Choroid plexus epithelial cell (primary cell): ENCODE measurements at regions not wholly inside any gene's neighbourhood (a gene's known extent, or its start where the extent isn't known, plus 50 kb on each side); places are given as distances from the start of the nearest gene placed in this dataset.
"Not testable (repeated sequence)": the region's sequence is repeated elsewhere in the genome, so short reads cannot be mapped to it uniquely, and the experiment has no call there.

Experiments used
- DNase-seq: peaks from one replicate; pipeline ENCODE4 v3.0.0-alpha.2; 2010; ENCODE audit warnings: low read depth
- H3K4me3 ChIP-seq: 2 replicates; pipeline ENCODE4 v1.5.1; 2011; ENCODE audit warnings: low read depth, mild to moderate bottlenecking, control low read depth, low read length, moderate library complexity
- CTCF ChIP-seq: conservative IDR thresholded peaks from 2 replicates; pipeline ENCODE4 v1.5.1; 2011; ENCODE audit warnings: low read depth, mild to moderate bottlenecking, control low read depth, inconsistent platforms, low read length, moderate library complexity

- no peak for DNase-seq
- TF ChIP-seq CTCF = no peak
- no peak overlapping the region for H3K4me3 ChIP-seq
Measured at GRCh38 chr3:81186412-81186811, 575.0 kb downstream of the GBE1 start.

DNA sequence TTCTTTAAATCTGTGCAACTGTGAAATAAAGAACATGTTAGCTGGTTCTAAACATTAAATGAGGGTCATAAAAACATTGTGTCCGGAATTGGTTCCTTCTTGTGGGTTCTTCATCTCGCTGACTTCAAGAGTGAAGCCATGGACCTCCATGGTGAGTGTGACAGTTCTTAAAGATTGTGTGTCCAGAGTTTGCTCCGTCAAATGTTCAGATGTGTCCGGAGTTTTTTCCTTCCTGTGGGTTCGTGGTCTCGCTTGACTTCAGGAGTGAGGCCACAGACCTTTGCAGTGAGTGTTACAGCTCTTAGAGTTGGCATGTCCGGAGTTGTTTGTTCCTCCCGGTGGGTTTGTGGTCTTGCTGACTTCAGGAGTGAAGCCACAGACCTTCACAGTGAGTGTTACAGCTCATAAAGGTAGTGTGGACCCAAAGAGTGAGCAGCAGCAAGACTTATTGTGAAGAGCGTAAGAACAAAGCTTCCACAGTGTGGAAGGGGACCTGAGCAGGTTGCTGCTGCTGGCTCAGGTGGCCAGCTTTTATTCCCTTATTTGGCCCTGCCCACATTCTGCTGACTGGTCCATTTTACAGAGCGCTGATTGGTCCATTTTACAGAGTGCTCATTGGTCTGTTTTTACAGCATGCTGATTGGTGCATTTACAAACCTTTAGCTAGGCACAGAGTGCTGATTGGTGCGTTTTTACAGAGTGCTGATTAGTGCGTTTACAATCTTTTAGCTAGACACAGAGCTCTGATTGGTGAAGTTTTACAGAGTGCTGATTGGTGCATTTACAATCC is 579.2 kb downstream of the GBE1 start:
- not testable (repeated sequence) for H3K4me3 ChIP-seq, DNase-seq

- no peak overlapping the region for H3K4me3 ChIP-seq
- TF ChIP-seq CTCF = peak; percentile 55
- peak; percentile 56 for DNase-seq
Measured at GRCh38 chr3:81173514-81173913, 587.9 kb downstream of the GBE1 start.

DNA sequence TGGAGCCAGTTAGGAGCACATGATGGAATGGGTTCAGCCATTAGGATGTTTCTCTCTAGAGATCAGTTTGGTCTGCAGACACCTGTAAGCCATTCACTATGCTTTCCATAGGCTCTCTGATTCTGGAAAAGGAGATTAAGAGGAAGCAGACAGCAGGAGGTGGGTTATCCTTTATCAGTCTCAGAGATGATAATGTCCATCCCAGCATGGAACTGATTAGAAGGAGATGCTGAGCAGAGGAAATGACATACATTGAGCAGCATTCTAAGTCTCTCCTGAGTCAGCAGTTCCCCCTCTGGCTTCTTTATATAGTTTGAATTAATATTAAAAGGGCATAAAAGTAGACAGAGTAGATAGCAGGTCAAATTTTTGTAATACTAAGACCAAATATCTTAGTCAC is 591.1 kb downstream of the GBE1 start:
- no peak for TF ChIP-seq CTCF

DNA sequence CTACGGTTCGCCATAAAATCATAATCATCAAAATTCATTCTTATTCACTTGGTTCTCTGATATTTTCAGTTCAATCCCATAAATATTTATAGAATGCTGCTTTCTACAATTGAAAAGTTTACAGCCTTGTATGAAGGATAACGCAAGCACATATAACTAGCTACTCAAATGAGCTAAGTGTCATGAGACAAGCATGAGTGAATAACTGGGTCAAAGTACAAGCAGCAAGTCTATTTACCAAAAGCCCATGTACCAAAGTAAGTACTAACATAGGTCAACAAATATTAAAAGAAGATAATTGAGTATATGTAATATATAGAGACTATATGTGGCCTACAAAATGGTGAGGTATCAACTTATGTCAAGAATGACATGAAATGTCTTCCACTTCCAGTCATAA is 596.6 kb downstream of the GBE1 start:
- H3K4me3 ChIP-seq = no peak overlapping the region
- DNase-seq = no peak
- no peak for TF ChIP-seq CTCF

More for the DNA sequence above, 591.1 kb downstream of the GBE1 start:
- no peak for DNase-seq
- H3K4me3 ChIP-seq = no peak overlapping the region

DNA sequence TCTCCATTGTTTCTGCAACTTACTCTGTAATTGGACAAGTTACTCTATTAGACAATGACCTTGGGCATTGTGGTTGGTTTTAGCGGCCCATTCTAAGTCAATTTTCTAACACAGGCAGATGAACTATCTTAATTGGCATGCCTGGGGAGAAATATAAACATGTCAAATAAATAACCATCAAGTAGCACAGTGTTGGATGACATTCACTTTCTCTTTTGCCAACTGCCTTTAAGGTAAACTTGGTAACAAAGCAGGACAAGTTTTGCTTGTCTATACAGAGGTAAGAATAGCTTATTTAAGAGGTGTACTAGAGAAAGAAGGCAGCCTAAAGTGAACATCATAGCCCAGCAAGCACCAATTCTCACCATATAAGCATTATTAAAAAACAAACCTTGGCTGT is 599.6 kb downstream of the GBE1 start:
- TF ChIP-seq CTCF = no peak
- no peak for DNase-seq

DNA sequence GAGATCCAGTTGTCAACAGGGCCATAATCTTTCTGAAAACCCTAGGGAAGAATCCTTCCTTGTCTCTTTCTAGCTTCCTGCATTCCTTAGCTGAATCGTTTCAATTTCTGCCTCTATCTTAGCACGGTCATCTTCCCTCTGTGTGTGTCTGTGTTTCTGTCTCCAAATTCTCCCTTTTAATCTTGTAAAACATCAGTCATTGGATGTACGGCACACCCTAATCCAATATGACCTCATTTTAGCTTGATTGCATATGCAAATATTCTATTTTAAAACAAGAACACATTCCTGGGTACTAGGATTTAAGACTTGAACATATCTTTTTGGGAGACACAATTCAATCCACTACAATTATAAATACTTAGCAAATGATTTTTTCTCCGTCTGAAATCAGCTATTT is 600.3 kb downstream of the GBE1 start:
- TF ChIP-seq CTCF = no peak
- no peak overlapping the region for H3K4me3 ChIP-seq
- DNase-seq = peak; percentile 5

More for the DNA sequence above, 599.6 kb downstream of the GBE1 start:
- no peak overlapping the region for H3K4me3 ChIP-seq
